HG02798 (cell line): ENCODE measurements at regions not wholly inside any gene's neighbourhood (a gene's known extent, or its start where the extent isn't known, plus 50 kb on each side); places are given as distances from the start of the nearest gene placed in this dataset.
A peak's percentile ranks its signal among the peaks of the same experiment; 100 is the strongest.
"Not testable (repeated sequence)": the region's sequence is repeated elsewhere in the genome, so short reads cannot be mapped to it uniquely, and the experiment has no call there.

Source experiments
- ATAC-seq: cut with Tn5 transposase; IDR thresholded peaks from one replicate; pipeline ENCODE4 v1.9.1; 2021; ENCODE audit warnings: mild to moderate bottlenecking; ENCODE audit not compliant: unreplicated experiment, poor library complexity

DNA sequence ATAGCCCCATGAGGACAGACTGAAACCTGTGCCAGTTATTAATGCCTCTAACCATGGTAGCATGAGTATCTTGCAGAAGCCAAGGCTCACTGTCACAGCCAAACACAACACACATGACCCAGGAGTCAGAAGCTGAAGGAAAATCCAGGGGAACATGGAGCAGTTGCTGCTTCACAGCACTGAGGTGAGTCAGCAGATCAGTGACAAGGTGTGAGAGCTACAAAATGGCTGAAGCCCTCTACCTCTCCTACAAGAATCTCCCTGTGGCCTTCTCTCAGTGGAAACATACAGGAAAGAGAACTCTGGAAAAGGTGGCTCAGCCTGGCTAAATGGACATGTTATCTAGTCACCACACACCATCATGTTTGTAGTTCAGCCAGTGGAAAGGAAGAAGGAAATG is 93.5 kb downstream of the NAB1 start:
- no peak for ATAC-seq

DNA sequence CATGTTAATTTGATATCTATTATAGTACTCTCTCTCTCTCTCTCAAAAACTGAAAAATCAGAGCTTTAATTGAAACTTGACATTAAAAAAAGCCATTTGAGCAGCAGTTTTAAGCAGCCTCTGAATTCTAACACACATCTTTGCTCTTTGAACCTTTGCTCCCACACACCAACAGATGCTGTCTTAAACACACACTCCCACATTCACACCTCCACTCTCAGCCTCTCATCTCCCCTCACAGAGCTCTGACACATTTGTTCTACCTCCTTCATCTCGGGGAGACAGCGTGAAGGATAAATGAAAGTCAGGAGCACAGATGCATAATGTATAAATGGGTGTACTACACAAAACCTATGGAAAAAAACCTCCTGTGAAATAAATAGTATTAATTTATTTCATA is 95.2 kb downstream of the NAB1 start:
- ATAC-seq: no peak

DNA sequence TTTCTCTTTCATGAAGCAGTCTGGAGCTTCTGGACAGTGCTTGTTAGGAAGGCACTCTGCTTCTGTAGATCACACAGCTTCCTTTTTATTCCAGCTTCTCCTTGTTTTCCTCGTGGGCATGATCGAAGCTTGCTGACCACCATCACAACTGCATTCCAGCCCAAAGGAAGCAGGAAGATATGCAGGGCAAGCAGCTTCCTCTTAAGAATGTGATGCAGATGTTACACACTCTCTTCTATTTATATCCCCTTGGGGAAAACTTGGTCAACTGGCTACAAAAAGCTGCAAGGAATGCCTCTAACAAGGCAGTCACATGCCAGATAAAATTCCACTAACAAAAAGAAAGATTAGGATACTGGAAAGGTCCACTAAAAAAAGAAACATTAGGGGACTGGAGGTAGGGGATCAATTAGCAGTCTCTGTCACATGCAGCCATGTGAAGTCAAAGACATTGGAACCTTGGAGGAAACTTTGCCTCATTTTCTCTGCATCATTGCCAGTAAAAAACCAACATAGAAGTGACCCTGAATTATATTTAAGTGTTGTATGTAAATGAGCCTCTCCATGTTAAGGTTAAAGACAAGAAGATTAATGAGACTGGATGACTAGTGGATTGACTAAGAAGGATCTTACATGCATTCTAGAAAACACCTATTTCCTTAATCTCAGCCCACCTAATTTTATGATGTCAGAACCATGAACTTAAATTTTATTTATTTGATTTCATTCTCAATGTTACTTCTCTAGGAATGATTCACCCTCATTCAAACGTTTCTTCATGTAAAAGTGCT is 98.3 kb downstream of the NAB1 start:
- ATAC-seq: no peak

DNA sequence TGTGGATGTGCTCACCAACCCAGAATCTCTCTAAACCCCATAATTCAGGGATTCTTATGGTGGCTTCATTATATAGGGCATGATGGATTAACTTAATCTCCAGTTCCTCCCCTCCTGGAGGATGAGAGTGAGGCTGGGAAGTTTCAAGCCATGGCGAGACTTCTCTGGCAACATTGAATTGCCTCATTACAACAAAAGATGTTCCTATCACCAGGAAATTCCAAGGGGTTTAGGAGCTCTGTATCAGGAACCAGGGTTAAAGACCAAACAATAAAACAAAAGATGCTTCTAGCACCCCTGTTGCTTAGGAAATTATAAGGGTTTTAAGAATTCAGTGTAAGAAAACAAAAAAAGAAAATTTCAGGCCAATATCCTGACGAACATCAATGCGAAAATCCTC is 100.1 kb downstream of the NAB1 start:
- ATAC-seq: no peak

DNA sequence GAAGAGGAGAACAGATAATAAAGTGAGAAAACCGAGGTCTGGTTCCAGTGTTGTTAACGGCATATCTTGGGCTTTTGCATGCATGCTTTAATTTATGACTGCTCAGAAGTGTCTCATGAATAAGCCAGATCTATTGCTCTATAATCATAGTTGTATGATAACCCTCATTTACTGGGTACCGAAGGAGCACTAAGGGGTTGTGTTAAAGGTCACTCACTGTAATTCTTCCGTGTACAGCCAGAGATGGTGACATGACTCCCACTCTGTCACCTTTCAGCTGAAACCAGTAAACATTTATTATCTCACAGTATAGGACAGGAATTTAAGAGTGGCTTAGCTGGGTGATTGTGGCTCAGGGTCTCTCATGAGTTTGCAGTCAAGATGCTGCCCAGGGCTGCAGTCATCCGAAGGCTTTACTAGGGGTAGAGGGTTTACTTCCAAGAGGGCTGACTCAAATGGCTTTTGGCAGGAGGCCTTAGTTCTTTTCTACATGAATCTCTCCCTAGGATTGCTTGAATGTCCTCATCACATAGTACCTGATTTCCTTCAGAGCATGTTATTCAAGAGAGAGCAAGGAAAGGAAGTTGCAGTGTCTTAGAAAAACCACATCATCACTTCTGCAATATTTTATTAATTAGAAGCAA is 107.0 kb downstream of the NAB1 start:
- no peak for ATAC-seq

DNA sequence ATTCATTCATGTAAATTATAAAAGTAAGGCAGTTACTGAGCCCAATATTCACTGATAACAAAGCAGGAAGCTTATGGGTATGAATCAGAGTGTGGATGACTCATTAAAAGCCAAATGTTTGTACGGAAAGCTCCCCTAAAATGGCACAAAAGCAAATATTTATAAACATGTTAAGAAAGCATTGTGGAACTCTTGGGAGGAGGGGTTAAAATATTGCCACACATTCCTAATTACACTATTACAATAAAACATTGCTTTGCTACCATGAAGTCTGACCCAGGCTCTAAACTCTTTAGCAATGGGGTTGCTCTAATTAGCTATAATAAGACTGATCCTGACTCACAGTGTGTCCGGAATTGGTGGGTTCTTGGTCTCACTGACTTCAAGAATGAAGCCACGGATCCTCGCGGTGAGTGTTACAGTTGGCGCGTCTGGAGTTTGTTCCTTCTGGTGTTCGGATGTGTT is 110.9 kb downstream of the NAB1 start:
- no peak for ATAC-seq

DNA sequence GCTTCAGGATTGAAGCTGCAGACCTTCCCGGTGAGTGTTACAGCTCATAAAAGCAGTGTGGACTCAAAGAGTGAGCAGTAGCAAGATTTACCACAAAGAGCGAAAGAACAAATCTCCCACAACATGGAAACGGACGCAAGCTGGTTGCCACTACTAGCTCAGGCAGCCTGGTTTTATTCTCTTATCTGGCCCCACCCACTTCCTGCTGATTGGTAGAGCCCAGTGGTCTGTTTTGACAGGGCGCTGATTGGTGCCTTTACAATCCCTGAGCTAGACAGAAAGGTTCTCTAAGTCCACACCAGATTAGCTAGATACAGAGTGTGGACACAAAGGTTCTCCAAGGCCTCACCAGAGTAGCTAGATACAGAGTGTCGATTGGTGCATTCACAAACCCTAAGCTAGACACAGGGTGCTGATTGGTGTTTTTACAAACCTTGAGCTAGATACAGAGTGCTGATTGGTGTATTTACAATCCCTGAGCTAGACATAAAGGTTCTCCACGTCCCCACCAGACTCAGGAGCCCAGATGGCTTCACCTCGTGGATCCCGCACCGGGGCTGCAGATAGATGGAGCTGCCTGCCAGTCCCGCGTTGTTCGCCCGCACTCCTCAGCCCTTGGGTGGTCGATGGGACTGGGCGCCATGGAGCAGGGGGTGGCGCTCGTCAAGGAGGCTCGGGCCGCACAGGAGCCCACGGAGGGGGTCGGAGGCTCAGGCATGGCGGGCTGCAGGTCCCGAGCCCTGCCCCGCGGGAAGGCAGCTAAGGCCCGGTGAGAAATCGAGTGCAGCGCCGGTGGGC is 111.7 kb downstream of the NAB1 start:
- ATAC-seq: not testable (repeated sequence)

DNA sequence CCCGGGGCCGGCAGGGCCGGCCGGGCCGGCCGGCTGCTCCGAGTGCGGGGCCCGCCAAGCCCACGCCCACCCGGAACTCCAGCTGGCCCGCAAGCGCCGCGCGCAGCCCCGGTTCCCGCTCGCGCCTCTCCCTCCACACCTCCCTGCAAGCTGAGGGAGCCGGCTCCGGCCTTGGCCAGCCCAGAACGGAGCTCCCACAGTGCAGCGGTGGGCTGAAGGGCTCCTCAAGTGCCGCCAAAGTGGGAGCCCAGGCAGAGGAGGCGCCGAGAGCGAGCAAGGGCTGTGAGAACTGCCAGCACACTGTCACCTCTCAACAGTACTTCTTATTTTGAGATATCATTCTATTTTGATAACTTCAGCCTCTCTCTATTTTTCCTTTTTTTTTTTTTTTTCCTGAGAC is 112.3 kb downstream of the NAB1 start:
- not testable (repeated sequence) for ATAC-seq

DNA sequence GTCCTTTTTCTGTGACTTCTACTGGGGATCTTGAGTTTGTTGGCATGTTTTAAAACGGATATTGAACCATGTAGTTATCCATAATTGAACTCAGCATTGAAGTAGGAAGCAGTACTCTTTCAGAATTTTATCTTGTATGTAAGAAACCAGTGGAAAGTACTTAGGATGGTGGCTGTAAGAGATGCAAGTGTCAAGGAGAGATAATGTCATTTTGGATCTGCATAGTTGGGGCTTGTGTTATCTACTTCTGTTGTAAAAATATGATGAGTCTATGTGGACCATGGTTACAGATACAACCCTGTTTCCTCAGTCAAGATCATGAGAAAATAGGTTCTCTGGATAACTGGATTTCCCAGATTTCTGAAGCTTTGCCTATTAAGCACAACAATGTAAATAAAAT is 113.7 kb downstream of the NAB1 start:
- no peak for ATAC-seq

DNA sequence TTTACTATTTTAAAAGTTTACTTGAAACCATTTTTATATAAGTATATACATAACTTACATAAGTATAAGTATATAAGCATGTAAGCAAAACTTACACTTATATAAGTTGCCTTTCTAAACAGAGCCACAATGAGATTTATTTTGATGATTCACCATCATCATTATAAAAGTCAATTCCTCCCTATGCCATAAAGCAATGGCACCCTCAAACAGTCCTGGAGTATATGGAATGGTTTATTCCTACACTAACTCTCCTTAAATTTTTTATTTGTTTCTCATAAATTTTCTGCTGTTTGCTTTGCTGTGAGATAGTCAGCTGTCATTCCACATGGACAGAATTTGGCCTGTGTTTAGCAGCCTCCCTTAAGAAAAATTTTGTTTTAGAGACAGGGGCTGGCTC is 114.2 kb downstream of the NAB1 start:
- ATAC-seq: no peak

DNA sequence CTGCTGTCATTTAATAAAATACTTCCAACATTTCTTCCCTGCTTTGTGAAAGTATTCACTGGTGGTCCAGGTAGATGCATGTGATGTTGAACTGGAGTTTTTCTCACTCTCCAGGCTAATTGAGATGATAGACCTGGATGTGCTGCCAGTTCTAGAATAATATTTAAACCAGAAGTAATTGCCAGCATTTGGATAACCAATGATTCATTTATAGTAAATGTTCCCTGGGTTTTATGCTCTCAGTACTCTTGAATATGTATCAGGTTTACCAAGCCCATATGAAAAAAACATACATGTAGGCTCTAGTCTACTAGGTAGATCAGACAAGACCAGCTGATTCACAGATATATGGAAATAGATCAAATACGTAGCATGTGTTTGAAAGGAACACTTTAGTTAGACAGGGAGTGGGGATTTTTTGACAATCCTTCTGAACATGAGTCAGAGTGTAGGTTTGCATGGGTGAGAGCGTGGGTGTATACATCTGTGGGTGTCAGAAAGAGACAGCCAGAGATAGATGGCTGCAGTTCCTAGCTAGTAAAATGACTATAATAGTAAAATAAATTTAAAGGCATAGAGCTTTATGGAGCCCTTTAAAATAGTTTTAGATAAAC is 115.1 kb downstream of the NAB1 start:
- ATAC-seq: peak; percentile 74

DNA sequence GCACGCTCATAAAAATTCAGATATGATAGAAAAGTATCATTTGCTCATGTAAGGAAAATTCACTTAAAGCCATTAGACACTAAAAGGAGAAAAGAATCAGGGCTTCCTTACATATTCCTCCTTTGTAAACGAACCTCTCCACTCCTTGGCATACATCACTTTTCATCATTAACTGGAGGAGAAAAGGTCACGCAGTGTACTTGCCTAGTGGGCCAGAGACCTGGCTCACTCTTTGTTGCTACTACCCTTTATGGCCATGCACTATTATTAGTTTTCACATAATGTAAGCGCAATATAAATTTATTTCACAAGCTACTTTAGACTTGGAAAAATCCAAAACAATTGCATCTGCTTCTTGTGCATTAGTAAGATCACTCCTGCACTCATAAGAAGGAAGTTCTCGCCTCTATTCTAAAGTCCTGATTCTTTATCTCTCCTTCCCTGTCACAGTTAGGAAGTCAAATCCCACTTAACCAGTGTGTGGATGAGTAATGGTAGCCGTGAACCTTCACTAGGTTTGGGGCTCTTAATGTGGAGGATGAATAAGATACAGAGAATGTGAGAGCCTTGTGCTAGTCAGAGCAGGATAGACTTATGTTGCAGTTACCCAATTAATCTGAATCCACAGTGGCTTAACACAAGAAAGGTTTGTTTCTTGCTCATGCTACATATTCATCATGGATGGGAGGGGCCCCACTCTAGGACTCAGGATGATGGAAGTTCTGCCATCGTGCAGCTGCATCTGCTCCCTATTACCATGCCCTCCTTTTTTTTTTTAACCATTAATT is 115.0 kb upstream of the GLS start:
- ATAC-seq: no peak

DNA sequence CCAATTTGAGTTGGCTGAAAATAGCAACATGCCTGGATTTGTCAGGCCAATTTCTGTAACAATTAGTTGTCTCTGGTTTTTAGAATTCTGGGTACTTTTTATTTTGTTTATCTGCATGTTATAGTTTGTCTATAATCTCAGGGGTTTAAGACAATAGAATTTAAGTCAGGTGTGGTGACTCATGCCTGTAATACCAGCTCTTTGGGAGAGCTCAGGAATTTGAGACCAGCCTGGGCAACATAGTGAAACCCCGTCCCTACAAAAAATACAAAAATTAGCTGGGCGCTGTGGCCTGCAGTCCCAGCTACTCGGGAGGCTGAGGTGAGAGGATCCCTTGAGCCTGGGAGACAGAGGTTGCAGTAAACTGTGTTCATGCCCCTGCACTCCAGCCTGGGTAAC is 114.4 kb upstream of the GLS start:
- ATAC-seq: no peak

DNA sequence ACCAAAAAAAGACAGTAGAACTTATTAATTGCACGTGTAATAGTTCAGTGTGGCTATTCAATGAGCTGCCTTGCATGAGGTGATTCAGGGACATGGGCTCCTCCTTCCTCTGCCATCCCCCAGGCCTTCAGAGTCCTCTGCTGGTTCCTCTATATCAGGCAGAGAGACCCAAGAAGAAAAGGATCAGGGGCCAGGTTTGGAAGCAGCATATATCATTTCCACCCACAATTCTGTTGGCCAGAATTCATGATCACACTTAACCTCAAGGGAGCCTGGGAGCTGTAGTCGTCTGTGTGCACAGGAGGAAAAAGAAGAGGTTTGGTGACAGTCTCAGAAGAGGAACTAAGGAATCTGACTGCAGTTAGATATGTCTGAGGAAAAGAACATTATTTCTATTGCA is 114.0 kb upstream of the GLS start:
- ATAC-seq: no peak

DNA sequence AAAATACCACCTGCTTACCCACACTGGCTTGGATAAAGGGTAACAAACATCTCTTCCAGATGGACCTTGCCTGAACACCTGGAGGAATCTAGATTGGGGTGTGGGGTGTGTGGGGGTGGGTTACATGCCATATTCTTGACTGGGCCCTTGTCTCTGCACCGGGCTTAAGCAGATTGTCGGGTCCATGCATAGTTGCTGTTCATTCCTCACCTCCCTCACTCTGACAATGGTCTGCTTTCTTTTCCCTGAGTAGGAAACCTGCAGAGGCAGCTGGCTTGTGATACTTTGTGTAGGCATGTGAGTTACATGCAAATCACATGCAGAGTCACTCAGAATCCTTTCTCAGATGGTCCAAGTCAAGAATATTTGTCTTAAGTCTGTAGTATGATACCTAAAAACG is 112.8 kb upstream of the GLS start:
- ATAC-seq: no peak

DNA sequence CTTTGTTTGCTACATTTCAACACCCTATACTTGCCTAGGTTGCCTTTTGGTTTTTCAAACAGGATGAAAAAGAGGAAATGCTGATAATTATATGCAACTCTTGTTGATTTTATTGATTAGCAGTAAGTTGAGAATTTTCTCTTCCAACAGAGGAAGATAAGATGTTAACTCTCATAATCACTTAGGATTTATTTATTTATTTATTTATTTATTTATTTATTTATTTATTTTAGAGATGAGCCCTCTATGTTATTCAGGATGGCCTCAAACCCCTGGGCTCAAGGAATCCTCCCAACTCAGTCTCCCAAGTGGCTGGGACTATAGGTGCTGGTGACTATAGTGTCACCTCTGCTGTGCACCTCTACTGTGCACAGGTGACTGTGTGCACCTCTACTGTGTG is 111.4 kb upstream of the GLS start:
- no peak for ATAC-seq

DNA sequence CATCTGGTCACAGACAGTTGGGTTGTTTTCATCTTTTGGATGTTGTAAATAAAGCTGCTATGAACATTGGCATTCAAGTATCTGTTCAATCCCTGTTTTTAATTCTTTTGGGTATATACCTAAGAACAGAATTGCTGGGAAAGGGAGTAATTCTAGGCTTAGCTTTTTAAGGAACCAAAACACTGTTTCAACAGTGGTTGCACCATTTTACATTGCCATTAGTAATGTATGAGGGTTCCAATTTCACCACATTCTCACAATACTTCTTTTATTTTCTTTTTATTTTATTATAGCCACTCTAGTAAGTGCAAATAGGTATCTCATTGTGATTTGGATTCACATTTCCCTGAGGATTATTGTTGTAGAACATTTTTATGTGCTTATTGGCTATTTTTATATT is 108.9 kb upstream of the GLS start:
- ATAC-seq: no peak

DNA sequence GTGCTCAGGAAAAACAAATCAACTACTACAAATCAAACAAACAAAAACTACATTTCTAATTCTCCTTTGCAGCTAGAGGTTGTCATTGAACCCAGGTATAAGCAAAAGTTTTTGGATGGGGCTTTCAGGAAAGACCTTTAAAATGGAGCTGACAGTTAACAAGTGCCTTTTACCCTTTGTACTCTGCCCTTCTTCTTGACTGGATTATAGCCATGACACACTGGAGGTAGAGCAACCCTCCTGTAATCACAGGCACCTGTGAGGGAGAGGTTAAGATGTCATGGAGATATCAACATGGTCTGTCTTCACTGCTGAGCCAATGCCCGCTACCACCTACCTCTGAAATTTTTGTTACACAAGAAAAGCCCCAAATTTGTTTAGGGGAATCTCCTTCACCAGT is 100.0 kb upstream of the GLS start:
- ATAC-seq: no peak

DNA sequence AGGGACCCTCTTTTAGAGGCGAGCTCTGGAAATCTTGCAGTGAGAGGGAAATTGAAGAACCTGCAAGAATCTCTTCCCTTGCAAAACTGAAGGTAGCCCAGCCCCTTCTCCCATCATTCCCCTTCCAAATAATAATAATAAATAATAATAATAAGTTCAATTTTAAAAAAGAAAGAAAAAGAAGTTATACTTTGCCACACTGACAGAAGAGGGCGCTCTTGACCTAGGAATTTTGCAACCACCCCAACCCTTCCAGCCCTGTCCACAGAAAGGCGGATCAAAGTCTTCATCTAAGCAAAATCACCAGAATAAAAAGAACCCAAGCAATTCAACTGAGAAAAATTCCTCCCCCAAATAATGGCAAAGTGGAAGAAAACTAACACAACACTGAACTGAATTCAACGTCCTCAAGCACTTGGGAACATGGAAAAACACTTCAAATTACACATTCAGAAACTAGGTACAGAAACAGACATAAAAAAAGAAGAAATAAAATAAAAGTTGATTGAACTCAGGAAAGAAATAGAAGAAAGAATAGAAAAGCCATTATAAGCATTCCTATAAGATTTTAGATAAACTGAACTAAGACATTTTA is 98.9 kb upstream of the GLS start:
- no peak for ATAC-seq

DNA sequence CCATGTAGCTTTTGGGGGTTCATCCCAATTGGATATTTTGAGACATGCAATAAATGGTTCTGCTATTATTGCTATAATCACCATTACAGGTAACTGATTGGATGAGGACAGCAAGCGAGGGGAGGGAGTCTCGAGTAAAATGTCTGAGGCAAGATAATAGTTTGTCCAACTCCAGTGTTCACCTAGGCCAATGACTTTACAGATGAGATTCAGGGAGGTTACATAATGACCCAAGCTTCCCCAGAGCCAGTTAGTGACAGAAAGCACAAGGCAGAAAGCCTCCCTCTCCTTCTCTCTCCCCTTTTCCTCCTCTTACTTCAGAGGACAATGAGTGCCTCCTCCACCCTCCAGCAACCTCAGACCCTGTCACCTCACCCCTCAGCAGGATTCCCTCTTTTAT is 98.4 kb upstream of the GLS start:
- ATAC-seq: no peak
